Transverse colon (tissue), 4 donors: ENCODE measurements at regions not wholly inside any gene's neighbourhood (a gene's known extent, or its start where the extent isn't known, plus 50 kb on each side); places are given as distances from the start of the nearest gene placed in this dataset.
"Not testable (repeated sequence)": the region's sequence is repeated elsewhere in the genome, so short reads cannot be mapped to it uniquely, and the experiment has no call there.

Source experiments
- POLR2AphosphoS5 ChIP-seq, 3 donors: sonication (generic); formaldehyde crosslinking; IDR thresholded peaks; one replicate each; pipeline ENCODE4 v1.6.1; 2016; ENCODE audit warnings: antibody characterized with exemption in 3 of 3
- TF ChIP-seq, protein P1 (sequence below), 5 experiments: fragments of 200-600 bp in 3 of 5; fragments of 450-650 bp in 2 of 5; sonication (generic) in 3 of 5; IDR thresholded peaks; 1 replicate in 2 of 5; 2 replicates in 3 of 5; pipeline ENCODE4 v1.5.1; 2016 to 2017; ENCODE audit warnings: antibody characterized with exemption in 5 of 5, inconsistent platforms in 3 of 5, mild to moderate bottlenecking in 2 of 5, moderate library complexity in 1 of 5

GRCh38 chr7:6989968-6990367 is 163.9 kb upstream of the CCZ1B start:
- TF ChIP-seq, protein P1, sequence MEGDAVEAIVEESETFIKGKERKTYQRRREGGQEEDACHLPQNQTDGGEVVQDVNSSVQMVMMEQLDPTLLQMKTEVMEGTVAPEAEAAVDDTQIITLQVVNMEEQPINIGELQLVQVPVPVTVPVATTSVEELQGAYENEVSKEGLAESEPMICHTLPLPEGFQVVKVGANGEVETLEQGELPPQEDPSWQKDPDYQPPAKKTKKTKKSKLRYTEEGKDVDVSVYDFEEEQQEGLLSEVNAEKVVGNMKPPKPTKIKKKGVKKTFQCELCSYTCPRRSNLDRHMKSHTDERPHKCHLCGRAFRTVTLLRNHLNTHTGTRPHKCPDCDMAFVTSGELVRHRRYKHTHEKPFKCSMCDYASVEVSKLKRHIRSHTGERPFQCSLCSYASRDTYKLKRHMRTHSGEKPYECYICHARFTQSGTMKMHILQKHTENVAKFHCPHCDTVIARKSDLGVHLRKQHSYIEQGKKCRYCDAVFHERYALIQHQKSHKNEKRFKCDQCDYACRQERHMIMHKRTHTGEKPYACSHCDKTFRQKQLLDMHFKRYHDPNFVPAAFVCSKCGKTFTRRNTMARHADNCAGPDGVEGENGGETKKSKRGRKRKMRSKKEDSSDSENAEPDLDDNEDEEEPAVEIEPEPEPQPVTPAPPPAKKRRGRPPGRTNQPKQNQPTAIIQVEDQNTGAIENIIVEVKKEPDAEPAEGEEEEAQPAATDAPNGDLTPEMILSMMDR (IDR thresholded peaks at IDR 0.05), result not testable (repeated sequence)
- not testable (repeated sequence) for TF ChIP-seq POLR2AphosphoS5 (IDR thresholded peaks at IDR 0.05)
